H9 (cell line): ENCODE measurements at regions not wholly inside any gene's neighbourhood (a gene's known extent, or its start where the extent isn't known, plus 50 kb on each side); places are given as distances from the start of the nearest gene placed in this dataset.

Experiments used
- DNase-seq: peaks from one replicate; pipeline ENCODE4 v3.0.0-alpha.2; 2017
- H2AFZ ChIP-seq: one replicate; pipeline ENCODE4 v1.6.1; 2013; ENCODE audit warnings: mild to moderate bottlenecking, low read length, control low read depth, moderate library complexity
- H2AK5ac ChIP-seq: 2 replicates; pipeline ENCODE4 v1.6.1; 2013; ENCODE audit warnings: low read length, control low read depth, mixed read lengths; ENCODE audit not compliant: insufficient read length
- H2BK120ac ChIP-seq: one replicate; pipeline ENCODE4 v1.6.1; 2013; ENCODE audit warnings: low read depth, mild to moderate bottlenecking, low read length, control low read depth, inconsistent platforms; ENCODE audit not compliant: poor library complexity, severe bottlenecking
- H2BK12ac ChIP-seq: 2 replicates; pipeline ENCODE4 v1.6.1; 2013; ENCODE audit warnings: low read length, control low read depth, mixed read lengths, low read depth; ENCODE audit not compliant: insufficient read length
- H2BK15ac ChIP-seq: 2 replicates; pipeline ENCODE4 v1.6.1; 2013; ENCODE audit warnings: low read depth, low read length, control low read depth
- H2BK20ac ChIP-seq: one replicate; pipeline ENCODE4 v1.6.1; 2013; ENCODE audit warnings: low read depth, mild to moderate bottlenecking, low read length, control low read depth, inconsistent platforms; ENCODE audit not compliant: poor library complexity, severe bottlenecking
- H2BK5ac ChIP-seq: 2 replicates; pipeline ENCODE4 v1.6.1; 2013; ENCODE audit warnings: low read length, control low read depth, mixed read lengths; ENCODE audit not compliant: insufficient read length
- H3K14ac ChIP-seq: 2 replicates; pipeline ENCODE4 v1.6.1; 2013; ENCODE audit warnings: low read length, control low read depth; ENCODE audit not compliant: insufficient read depth
- H3K18ac ChIP-seq: 2 replicates; pipeline ENCODE4 v1.6.1; 2013; ENCODE audit warnings: low read depth, mild to moderate bottlenecking, mixed read lengths, low read length, control low read depth; ENCODE audit not compliant: insufficient read length
- H3K23ac ChIP-seq: 2 replicates; pipeline ENCODE4 v1.6.1; 2013; ENCODE audit warnings: low read length, control low read depth, mixed read lengths, low read depth; ENCODE audit not compliant: insufficient read length
- H3K23me2 ChIP-seq: 2 replicates; pipeline ENCODE4 v1.6.1; 2013; ENCODE audit warnings: low read depth, mild to moderate bottlenecking, mixed read lengths, low read length, control low read depth; ENCODE audit not compliant: insufficient read length, poor library complexity, severe bottlenecking
- H3K27ac ChIP-seq: 2 replicates; pipeline ENCODE4 v1.5.1; 2013; ENCODE audit warnings: low read length, control low read depth, mixed read lengths, low read depth; ENCODE audit not compliant: insufficient read length
- H3K27me3 ChIP-seq: 2 replicates; pipeline ENCODE4 v1.6.1; 2013; ENCODE audit warnings: low read length, control low read depth, inconsistent platforms; ENCODE audit not compliant: insufficient read depth
- H3K4ac ChIP-seq: 2 replicates; pipeline ENCODE4 v1.6.1; 2013; ENCODE audit warnings: low read depth, mild to moderate bottlenecking, control low read depth, inconsistent platforms, low read length, moderate library complexity
- H3K4me1 ChIP-seq: 2 replicates; pipeline ENCODE4 v1.6.1; 2013; ENCODE audit warnings: low read length, control low read depth, inconsistent platforms; ENCODE audit not compliant: insufficient read depth
- H3K4me2 ChIP-seq: 2 replicates; pipeline ENCODE4 v1.6.1; 2013; ENCODE audit warnings: low read length, control low read depth, mixed read lengths; ENCODE audit not compliant: insufficient read length, insufficient read depth
- H3K56ac ChIP-seq: 2 replicates; pipeline ENCODE4 v1.6.1; 2013; ENCODE audit warnings: low read depth, mild to moderate bottlenecking, mixed read lengths, low read length, control low read depth; ENCODE audit not compliant: insufficient read length
- H3K79me1 ChIP-seq: 2 replicates; pipeline ENCODE4 v1.6.1; 2013; ENCODE audit warnings: low read depth, mild to moderate bottlenecking, moderate library complexity, low read length, control low read depth, inconsistent platforms; ENCODE audit not compliant: insufficient read depth, poor library complexity, severe bottlenecking
- H3K79me2 ChIP-seq: 2 replicates; pipeline ENCODE4 v1.6.1; 2013; ENCODE audit warnings: low read length, control low read depth, inconsistent platforms; ENCODE audit not compliant: insufficient read depth
- H3K9ac ChIP-seq: 2 replicates; pipeline ENCODE4 v1.6.1; 2013; ENCODE audit warnings: low read length, control low read depth, mixed read lengths; ENCODE audit not compliant: insufficient read length; ENCODE audit errors: extremely low read depth
- H3K9me3 ChIP-seq: one replicate; pipeline ENCODE4 v1.6.1; 2013; ENCODE audit warnings: low read depth, low read length, inconsistent platforms; ENCODE audit not compliant: control insufficient read depth
- H3T11ph ChIP-seq: one replicate; pipeline ENCODE4 v1.6.1; 2013; ENCODE audit warnings: mild to moderate bottlenecking, low read length, control low read depth, inconsistent platforms
- H4K20me1 ChIP-seq: one replicate; pipeline ENCODE4 v1.6.1; 2013; ENCODE audit not compliant: control insufficient read depth, insufficient read length, insufficient read depth
- H4K5ac ChIP-seq: 2 replicates; pipeline ENCODE4 v1.6.1; 2013; ENCODE audit warnings: low read depth, mild to moderate bottlenecking, mixed read lengths, low read length, control low read depth; ENCODE audit not compliant: insufficient read length
- H4K8ac ChIP-seq: replicated peaks from 2 replicates; pipeline ENCODE4 v1.6.1; 2013; ENCODE audit warnings: low read length, control low read depth, mixed read lengths, low read depth; ENCODE audit not compliant: insufficient read length
- H4K91ac ChIP-seq: 2 replicates; pipeline ENCODE4 v1.6.1; 2013; ENCODE audit warnings: low read depth, mild to moderate bottlenecking, moderate library complexity, mixed read lengths, low read length, control low read depth; ENCODE audit not compliant: insufficient read length
- H3K27ac Mint-ChIP-seq, 3 experiments: 2 replicates in 2 of 3; 3 replicates in 1 of 3; pipeline ENCODE4 v1.8.0; 2020 to 2021; ENCODE audit warnings: mixed read lengths in 3 of 3, mild to moderate bottlenecking in 1 of 3, moderate library complexity in 1 of 3
- H3K27me3 Mint-ChIP-seq: 2 replicates; pipeline ENCODE4 v1.8.0; 2021; ENCODE audit warnings: low read depth, mild to moderate bottlenecking, moderate library complexity, mixed read lengths
- H3K36me3 Mint-ChIP-seq, 3 experiments: 2 replicates in 2 of 3; 3 replicates in 1 of 3; pipeline ENCODE4 v1.8.0; 2020 to 2021; ENCODE audit warnings: low read depth in 3 of 3, mixed read lengths in 3 of 3; ENCODE audit not compliant: insufficient read depth in 1 of 3
- H3K4me1 Mint-ChIP-seq, 2 experiments: 2 replicates each; pipeline ENCODE4 v1.8.0; 2020; ENCODE audit warnings: mixed read lengths in 2 of 2
- H3K4me3 Mint-ChIP-seq, 2 experiments: 2 replicates in 1 of 2; 3 replicates in 1 of 2; pipeline ENCODE4 v1.8.0; 2020 to 2021; ENCODE audit warnings: mild to moderate bottlenecking in 2 of 2, mixed read lengths in 2 of 2, moderate library complexity in 1 of 2
- H3K9me3 Mint-ChIP-seq, 2 experiments: 2 replicates in 1 of 2; 3 replicates in 1 of 2; pipeline ENCODE4 v1.8.0; 2020; ENCODE audit warnings: mild to moderate bottlenecking in 2 of 2, mixed read lengths in 2 of 2, moderate library complexity in 1 of 2
- CTCF ChIP-seq: fragments of 200-600 bp; sonication (generic); conservative IDR thresholded peaks from 3 replicates; pipeline ENCODE4 v1.8.0; 2021; ENCODE audit warnings: antibody characterized with exemption, mild to moderate bottlenecking
- WGBS: extraction: QIAGEN DNeasy Blood & Tissue Kit; methylation state at CpG from one replicate; pipeline ENCODE4 v1.1.7; 2013; ENCODE audit warnings: missing lambda C conversion rate, low lambda C conversion rate, mixed read lengths; ENCODE audit not compliant: insufficient read length; ENCODE audit errors: extremely low coverage; 5-methylcytosine and 5-hydroxymethylcytosine counted together

- no peaks in the 10 kb centered on the region for H3K23me2 ChIP-seq
- no peak overlapping the region for H2AK5ac ChIP-seq
- H4K91ac ChIP-seq, result no peak overlapping the region
- no peak overlapping the region for H3K4me3 Mint-ChIP-seq
- DNase-seq, result no peak
- no peaks in the 10 kb centered on the region for H3K79me1 ChIP-seq
- H3K27me3 Mint-ChIP-seq, result no peaks in the 10 kb centered on the region
- H2AFZ ChIP-seq, result no peak overlapping the region
- no peak overlapping the region for H3K23ac ChIP-seq
- no peaks in the 10 kb centered on the region for H4K20me1 ChIP-seq
- no peak overlapping the region for H2BK12ac ChIP-seq
- H3K18ac ChIP-seq, result no peak overlapping the region
- H4K8ac ChIP-seq, result no peak overlapping the region
- no peak overlapping the region for H2BK120ac ChIP-seq
- no peak overlapping the region for H3T11ph ChIP-seq
- H3K4ac ChIP-seq, result no peak overlapping the region
- H3K27ac Mint-ChIP-seq, result no peak overlapping the region
- H2BK15ac ChIP-seq, result no peak overlapping the region
- no peaks in the 10 kb centered on the region for H3K4me1 Mint-ChIP-seq
- H3K27ac ChIP-seq, result no peak overlapping the region
- no peaks in the 10 kb centered on the region; the same call in 1 of the 2 replicates for H3K4me1 ChIP-seq
- H3K79me2 ChIP-seq, result no peaks in the 10 kb centered on the region
- H3K9me3 ChIP-seq, result no peaks in the 10 kb centered on the region
- WGBS, result no CpG with 5 or more reads among the region's 2 CpGs
- H2BK5ac ChIP-seq, result no peak overlapping the region
- no peaks in the 10 kb centered on the region; a peak in 1 of 7 replicates for H3K36me3 Mint-ChIP-seq
- no peak overlapping the region for H3K14ac ChIP-seq
- TF ChIP-seq CTCF, result no peak
- no peak overlapping the region for H3K56ac ChIP-seq
- no peak overlapping the region for H2BK20ac ChIP-seq
- H3K27me3 ChIP-seq, result no peaks in the 10 kb centered on the region
- H3K4me2 ChIP-seq, result no peak overlapping the region
- no peak overlapping the region for H3K9ac ChIP-seq
- no peaks in the 10 kb centered on the region for H3K9me3 Mint-ChIP-seq
- no peak overlapping the region for H4K5ac ChIP-seq
Observed at GRCh38 chr14:87207756-87208155, 785.2 kb downstream of the GALC start.
